ENCODE measurements at regions not wholly inside any gene's neighbourhood (a gene's known extent, or its start where the extent isn't known, plus 50 kb on each side); places are given as distances from the start of the nearest gene placed in this dataset.

GRCh38 chr4:19314116-19314515 lies 937.6 kb upstream of the SLIT2 start:
- no peaks in the 10 kb centered on the region for H3K36me3 ChIP-seq (replicated peaks)
- in situ Hi-C loops (cut with MboI; ENCODE audit: low sequenced_read_pairs), result no loop called here
- no peak for DNase-seq (ENCODE audit: low spot score in 2 of 2)

GRCh38 chr4:19309378-19309777 lies 942.3 kb upstream of the SLIT2 start:
- Histone ChIP-seq H3K27me3 (ENCODE audit: low read depth) (no peaks in the 10 kb centered on the region), H3K36me3 (replicated peaks) (no peaks in the 10 kb centered on the region), H3K9me3 (no peaks in the 10 kb centered on the region), H3K4me1 (no peaks in the 10 kb centered on the region), H3K4me3 (no peak overlapping the region)
- DNase-seq (ENCODE audit: low spot score in 2 of 2), result no peak
- in situ Hi-C loops (cut with MboI; ENCODE audit: low sequenced_read_pairs), result no loop called here

More at GRCh38 chr4:19314116-19314515, 937.6 kb upstream of the SLIT2 start:
- Histone ChIP-seq H3K9me3 (no peaks in the 10 kb centered on the region), H3K4me1 (no peaks in the 10 kb centered on the region), H3K4me3 (no peak overlapping the region), H3K27me3 (ENCODE audit: low read depth) (no peaks in the 10 kb centered on the region)

GRCh38 chr4:19304028-19304427 lies 947.7 kb upstream of the SLIT2 start:
- Histone ChIP-seq H3K27me3 (ENCODE audit: low read depth) (no peaks in the 10 kb centered on the region), H3K4me3 (no peak overlapping the region), H3K36me3 (replicated peaks) (no peaks in the 10 kb centered on the region), H3K4me1 (no peaks in the 10 kb centered on the region), H3K9me3 (no peaks in the 10 kb centered on the region)
- in situ Hi-C loops (cut with MboI; ENCODE audit: low sequenced_read_pairs), result no loop called here
- DNase-seq (ENCODE audit: low spot score in 2 of 2), result no peak

- H3K9me3 ChIP-seq, result no peaks in the 10 kb centered on the region
- in situ Hi-C loops (cut with MboI; ENCODE audit: low sequenced_read_pairs), result no loop called here
Observed at GRCh38 chr4:19301527-19301926, 950.2 kb upstream of the SLIT2 start.

GRCh38 chr4:19300213-19300612 lies 951.5 kb upstream of the SLIT2 start:
- no peaks in the 10 kb centered on the region for H3K4me1 ChIP-seq
- in situ Hi-C loops (cut with MboI; ENCODE audit: low sequenced_read_pairs), result no loop called here
- no peaks in the 10 kb centered on the region for H3K36me3 ChIP-seq (replicated peaks)
- DNase-seq (ENCODE audit: low spot score in 2 of 2), result no peak
- H3K27me3 ChIP-seq (ENCODE audit: low read depth), result no peaks in the 10 kb centered on the region
- H3K9me3 ChIP-seq, result no peaks in the 10 kb centered on the region
- H3K4me3 ChIP-seq, result no peak overlapping the region

More at GRCh38 chr4:19301527-19301926, 950.2 kb upstream of the SLIT2 start:
- Histone ChIP-seq H3K27me3 (ENCODE audit: low read depth) (no peaks in the 10 kb centered on the region), H3K4me1 (no peaks in the 10 kb centered on the region), H3K4me3 (no peak overlapping the region), H3K36me3 (replicated peaks) (no peaks in the 10 kb centered on the region)
- no peak for DNase-seq (ENCODE audit: low spot score in 2 of 2)

- Histone ChIP-seq H3K4me1 (no peaks in the 10 kb centered on the region), H3K36me3 (replicated peaks) (no peaks in the 10 kb centered on the region), H3K9me3 (no peaks in the 10 kb centered on the region), H3K4me3 (no peak overlapping the region), H3K27me3 (ENCODE audit: low read depth) (no peaks in the 10 kb centered on the region)
- no peak for DNase-seq (ENCODE audit: low spot score in 2 of 2)
- in situ Hi-C loops (cut with MboI; ENCODE audit: low sequenced_read_pairs), result no loop called here
Observed at GRCh38 chr4:19298998-19299397, 952.7 kb upstream of the SLIT2 start.

GRCh38 chr4:19293781-19294180 lies 957.9 kb upstream of the SLIT2 start:
- in situ Hi-C loops (cut with MboI; ENCODE audit: low sequenced_read_pairs), result no loop called here
- no peak for DNase-seq (ENCODE audit: low spot score in 2 of 2)

GRCh38 chr4:19293080-19293479 lies 958.6 kb upstream of the SLIT2 start:
- in situ Hi-C loops (cut with MboI; ENCODE audit: low sequenced_read_pairs), result no loop called here
- no peak for DNase-seq (ENCODE audit: low spot score in 2 of 2)
- Histone ChIP-seq H3K4me3 (no peak overlapping the region), H3K4me1 (no peaks in the 10 kb centered on the region), H3K9me3 (no peaks in the 10 kb centered on the region), H3K27me3 (ENCODE audit: low read depth) (no peaks in the 10 kb centered on the region), H3K36me3 (replicated peaks) (no peaks in the 10 kb centered on the region)

More at GRCh38 chr4:19293781-19294180, 957.9 kb upstream of the SLIT2 start:
- Histone ChIP-seq H3K4me3 (no peak overlapping the region), H3K27me3 (ENCODE audit: low read depth) (no peaks in the 10 kb centered on the region), H3K9me3 (no peaks in the 10 kb centered on the region), H3K4me1 (no peaks in the 10 kb centered on the region), H3K36me3 (replicated peaks) (no peaks in the 10 kb centered on the region)

- H3K27me3 ChIP-seq (ENCODE audit: low read depth), result no peaks in the 10 kb centered on the region
- no peaks in the 10 kb centered on the region for H3K4me1 ChIP-seq
- DNase-seq (ENCODE audit: low spot score in 2 of 2), result no peak
- H3K36me3 ChIP-seq (replicated peaks), result no peaks in the 10 kb centered on the region
- in situ Hi-C loops (cut with MboI; ENCODE audit: low sequenced_read_pairs), result no loop called here
- H3K9me3 ChIP-seq, result no peaks in the 10 kb centered on the region
- H3K4me3 ChIP-seq, result no peak overlapping the region
Observed at GRCh38 chr4:19286924-19287323, 964.8 kb upstream of the SLIT2 start.

- no peaks in the 10 kb centered on the region for H3K36me3 ChIP-seq (replicated peaks)
- no peaks in the 10 kb centered on the region for H3K9me3 ChIP-seq
- no peaks in the 10 kb centered on the region for H3K4me1 ChIP-seq
- H3K27me3 ChIP-seq (ENCODE audit: low read depth), result no peaks in the 10 kb centered on the region
- in situ Hi-C loops (cut with MboI; ENCODE audit: low sequenced_read_pairs), result no loop called here
- no peak for DNase-seq (ENCODE audit: low spot score in 2 of 2)
- no peak overlapping the region for H3K4me3 ChIP-seq
Observed at GRCh38 chr4:19285146-19285545, 966.6 kb upstream of the SLIT2 start.

- H3K9me3 ChIP-seq, result no peaks in the 10 kb centered on the region
- H3K4me1 ChIP-seq, result no peaks in the 10 kb centered on the region
- no peak for DNase-seq (ENCODE audit: low spot score in 2 of 2)
- H3K4me3 ChIP-seq, result no peak overlapping the region
- no peaks in the 10 kb centered on the region for H3K27me3 ChIP-seq (ENCODE audit: low read depth)
- in situ Hi-C loops (cut with MboI; ENCODE audit: low sequenced_read_pairs), result no loop called here
- no peaks in the 10 kb centered on the region for H3K36me3 ChIP-seq (replicated peaks)
Observed at GRCh38 chr4:19278665-19279064, 973.0 kb upstream of the SLIT2 start.

- Histone ChIP-seq H3K36me3 (replicated peaks) (no peaks in the 10 kb centered on the region), H3K27me3 (ENCODE audit: low read depth) (no peaks in the 10 kb centered on the region), H3K4me1 (no peaks in the 10 kb centered on the region), H3K9me3 (no peaks in the 10 kb centered on the region), H3K4me3 (no peak overlapping the region)
- no peak for DNase-seq (ENCODE audit: low spot score in 2 of 2)
- in situ Hi-C loops (cut with MboI; ENCODE audit: low sequenced_read_pairs), result no loop called here
Observed at GRCh38 chr4:19266566-19266965, 985.1 kb upstream of the SLIT2 start.

- H3K9me3 ChIP-seq, result no peaks in the 10 kb centered on the region
- in situ Hi-C loops (cut with MboI; ENCODE audit: low sequenced_read_pairs), result no loop called here
- no peak overlapping the region for H3K4me3 ChIP-seq
Observed at GRCh38 chr4:19262467-19262866, 989.2 kb upstream of the SLIT2 start.

GRCh38 chr4:19260346-19260745 lies 991.4 kb upstream of the SLIT2 start:
- no peak for DNase-seq (ENCODE audit: low spot score in 2 of 2)
- Histone ChIP-seq H3K9me3 (no peaks in the 10 kb centered on the region), H3K27me3 (ENCODE audit: low read depth) (no peaks in the 10 kb centered on the region), H3K36me3 (replicated peaks) (no peaks in the 10 kb centered on the region), H3K4me1 (no peaks in the 10 kb centered on the region), H3K4me3 (no peak overlapping the region)
- in situ Hi-C loops (cut with MboI; ENCODE audit: low sequenced_read_pairs), result no loop called here

More at GRCh38 chr4:19262467-19262866, 989.2 kb upstream of the SLIT2 start:
- H3K27me3 ChIP-seq (ENCODE audit: low read depth), result no peaks in the 10 kb centered on the region
- H3K4me1 ChIP-seq, result no peaks in the 10 kb centered on the region
- H3K36me3 ChIP-seq (replicated peaks), result no peaks in the 10 kb centered on the region
- no peak for DNase-seq (ENCODE audit: low spot score in 2 of 2)

GRCh38 chr4:19259920-19260319 lies 991.8 kb upstream of the SLIT2 start:
- H3K9me3 ChIP-seq, result no peaks in the 10 kb centered on the region
- in situ Hi-C loops (cut with MboI; ENCODE audit: low sequenced_read_pairs), result no loop called here
- no peak for DNase-seq (ENCODE audit: low spot score in 2 of 2)

More at GRCh38 chr4:19259920-19260319, 991.8 kb upstream of the SLIT2 start:
- no peaks in the 10 kb centered on the region for H3K4me1 ChIP-seq
- H3K27me3 ChIP-seq (ENCODE audit: low read depth), result no peaks in the 10 kb centered on the region
- no peak overlapping the region for H3K4me3 ChIP-seq
- no peaks in the 10 kb centered on the region for H3K36me3 ChIP-seq (replicated peaks)
